Left hindlimb (tissue), 1 donor: ENCODE measurements at regions not wholly inside any gene's neighbourhood (a gene's known extent, or its start where the extent isn't known, plus 50 kb on each side); places are given as distances from the start of the nearest gene placed in this dataset.
"Not testable (repeated sequence)": the region's sequence is repeated elsewhere in the genome, so short reads cannot be mapped to it uniquely, and the experiment has no call there.

Experiments
- DNase-seq: peaks from one replicate; pipeline ENCODE4 v3.0.0-alpha.2; 2018

GRCh38 chr13:86426437-86426836 is 627.2 kb upstream of the SLITRK6 start:
- no peak for DNase-seq

DNA sequence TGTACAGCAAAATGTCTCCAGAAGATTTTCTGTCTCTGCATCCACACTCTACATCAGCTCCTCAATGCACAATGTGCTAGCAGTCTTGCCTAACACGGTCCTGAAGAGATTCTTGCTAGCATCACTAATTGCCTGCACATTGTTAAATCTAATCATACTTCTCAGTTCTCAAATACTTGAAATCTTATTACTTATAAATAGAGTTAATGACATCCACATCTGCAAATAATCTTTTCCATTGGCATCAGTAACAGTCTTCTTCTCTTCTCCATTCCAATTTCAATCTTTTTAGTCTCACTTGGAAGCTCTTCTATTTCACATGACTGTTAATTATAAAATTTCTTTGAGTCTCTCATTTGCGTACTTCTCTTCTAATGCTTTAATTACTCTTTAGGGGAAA is 630.5 kb upstream of the SLITRK6 start:
- no peak for DNase-seq

DNA sequence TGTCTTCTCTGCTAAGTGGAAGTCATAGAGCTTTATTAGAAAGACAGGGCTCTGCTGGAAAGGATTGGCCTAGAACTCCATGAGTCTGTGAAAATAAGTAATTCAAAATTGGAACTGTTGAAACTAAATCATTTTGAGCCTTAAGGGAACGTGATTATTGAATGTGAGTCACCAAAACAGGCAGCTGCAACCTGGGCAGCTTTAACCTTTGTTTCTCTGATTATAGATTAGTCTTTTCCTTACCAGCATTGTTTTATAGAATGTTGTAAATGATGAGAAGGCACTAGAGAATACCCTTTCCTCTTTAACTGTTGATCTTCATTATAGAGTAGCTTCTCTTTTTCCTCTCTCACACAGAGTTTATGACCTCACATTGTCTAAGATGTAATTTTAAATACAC is 638.8 kb upstream of the SLITRK6 start:
- DNase-seq, result no peak

- DNase-seq, result no peak
Observed at GRCh38 chr13:86445206-86445605, 646.0 kb upstream of the SLITRK6 start.

GRCh38 chr13:86445672-86446071 is 646.5 kb upstream of the SLITRK6 start:
- no peak for DNase-seq

- DNase-seq, result no peak
Observed at GRCh38 chr13:86446311-86446710, 647.1 kb upstream of the SLITRK6 start.

- DNase-seq, result no peak
Observed at GRCh38 chr13:86447479-86447878, 648.3 kb upstream of the SLITRK6 start.

GRCh38 chr13:86462011-86462410 is 662.8 kb upstream of the SLITRK6 start:
- no peak for DNase-seq

DNA sequence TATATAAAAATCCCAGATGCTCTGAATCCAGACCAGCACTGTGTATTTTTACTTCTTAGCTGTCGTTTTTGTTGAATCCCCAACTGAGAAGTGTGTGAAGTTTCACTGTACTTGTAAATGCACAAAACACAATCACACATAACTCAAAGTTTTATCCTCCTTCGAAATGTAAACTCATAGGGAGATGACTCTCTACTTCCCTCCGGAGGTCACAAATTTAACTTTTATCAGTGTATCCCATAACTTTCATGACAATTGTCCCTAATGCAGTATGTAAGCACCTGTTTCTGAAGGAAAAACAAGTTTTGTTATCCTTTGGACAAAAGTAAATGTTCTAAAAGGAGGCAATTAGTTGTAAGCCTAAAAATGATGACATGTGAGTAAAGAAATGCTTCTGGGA is 665.0 kb upstream of the SLITRK6 start:
- DNase-seq, result no peak

- no peak for DNase-seq
Observed at GRCh38 chr13:86474971-86475370, 675.8 kb upstream of the SLITRK6 start.

DNA sequence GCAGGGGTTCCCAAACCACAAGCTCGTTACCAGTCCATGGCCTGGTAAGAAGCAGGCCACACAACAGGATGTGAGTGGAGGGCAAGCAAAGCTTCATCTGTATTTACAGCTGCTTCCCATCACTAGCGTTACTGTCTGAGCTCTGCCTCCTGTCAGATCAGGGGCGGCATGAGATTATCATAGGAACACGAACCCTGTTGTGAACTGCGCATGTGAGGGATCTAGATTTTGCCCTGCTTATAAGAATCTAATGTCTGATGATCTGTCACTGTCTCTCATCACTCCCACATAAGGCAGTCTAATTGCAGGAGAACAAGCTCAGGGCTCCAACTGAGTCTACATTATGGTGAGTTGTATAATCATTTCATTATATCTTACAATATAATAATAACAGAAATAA is 677.4 kb upstream of the SLITRK6 start:
- no peak for DNase-seq

- DNase-seq, result no peak
Observed at GRCh38 chr13:86486582-86486981, 687.4 kb upstream of the SLITRK6 start.

DNA sequence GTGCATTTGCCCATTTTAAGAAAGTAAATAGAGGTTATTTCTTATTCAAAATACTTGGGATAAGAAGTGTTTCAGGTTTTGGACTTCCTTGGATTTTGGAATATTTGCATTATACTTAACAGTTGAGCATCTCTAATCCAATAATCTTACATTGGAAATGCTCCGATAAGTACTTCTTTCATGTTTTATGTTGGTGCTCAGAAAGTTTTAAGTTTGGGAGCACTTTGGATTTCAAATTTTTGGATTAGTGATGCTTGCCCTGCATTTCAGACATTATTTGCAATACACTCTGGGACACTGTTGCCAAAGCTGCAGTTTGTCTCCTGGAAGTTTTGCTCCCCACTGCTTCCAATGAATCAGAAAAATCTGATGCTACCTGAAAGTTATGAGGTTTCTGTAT is 691.9 kb upstream of the SLITRK6 start:
- DNase-seq, result no peak

DNA sequence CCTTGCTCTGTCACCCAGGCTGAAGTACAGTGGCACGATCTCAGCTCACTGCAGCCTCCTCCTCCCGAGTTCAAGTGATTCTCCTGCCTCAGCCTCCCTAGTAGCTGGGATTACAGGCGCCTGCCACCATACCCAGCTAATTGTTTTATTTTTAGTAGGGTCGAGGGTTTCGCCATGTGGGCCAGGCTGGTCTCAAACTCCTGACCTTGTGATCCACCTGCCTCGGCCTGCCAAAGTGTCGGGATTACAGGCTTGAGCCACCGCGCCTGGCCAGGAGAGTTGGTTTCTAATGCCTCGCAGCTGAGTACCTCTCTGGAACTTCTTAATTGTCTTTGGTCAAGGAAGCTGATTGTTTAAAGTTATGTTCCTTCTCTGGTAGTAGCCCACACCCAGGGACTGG is 702.7 kb upstream of the SLITRK6 start:
- DNase-seq, result not testable (repeated sequence)

- DNase-seq, result no peak
Observed at GRCh38 chr13:86510792-86511191, 711.6 kb upstream of the SLITRK6 start.

GRCh38 chr13:86541461-86541860 is 742.2 kb upstream of the SLITRK6 start:
- no peak for DNase-seq

GRCh38 chr13:86554066-86554465 is 754.8 kb upstream of the SLITRK6 start:
- DNase-seq, result no peak

- DNase-seq, result no peak
Observed at GRCh38 chr13:86559901-86560300, 760.7 kb upstream of the SLITRK6 start.

- DNase-seq, result no peak
Observed at GRCh38 chr13:86562866-86563265, 763.6 kb upstream of the SLITRK6 start.

- DNase-seq, result no peak
Observed at GRCh38 chr13:86563308-86563707, 764.1 kb upstream of the SLITRK6 start.

GRCh38 chr13:86567119-86567518 is 767.9 kb upstream of the SLITRK6 start:
- no peak for DNase-seq

DNA sequence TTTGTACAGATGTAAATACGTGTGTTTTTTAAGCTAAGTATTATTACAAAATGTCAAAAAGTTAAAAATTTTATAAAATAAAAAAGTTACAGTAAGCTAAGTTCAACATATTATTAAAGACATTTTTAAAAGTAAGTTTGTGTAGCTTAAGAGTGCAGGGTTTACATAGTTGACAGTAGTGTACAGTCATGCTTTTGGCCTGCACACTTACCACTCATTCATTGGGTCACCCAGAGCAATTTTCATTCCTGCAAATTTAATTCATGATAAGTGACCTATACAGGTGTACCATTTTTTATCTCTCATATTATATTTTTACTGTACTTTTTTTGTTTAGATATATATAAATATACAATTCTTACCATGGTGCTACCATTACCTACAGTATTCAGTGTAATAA is 769.9 kb upstream of the SLITRK6 start:
- no peak for DNase-seq

DNA sequence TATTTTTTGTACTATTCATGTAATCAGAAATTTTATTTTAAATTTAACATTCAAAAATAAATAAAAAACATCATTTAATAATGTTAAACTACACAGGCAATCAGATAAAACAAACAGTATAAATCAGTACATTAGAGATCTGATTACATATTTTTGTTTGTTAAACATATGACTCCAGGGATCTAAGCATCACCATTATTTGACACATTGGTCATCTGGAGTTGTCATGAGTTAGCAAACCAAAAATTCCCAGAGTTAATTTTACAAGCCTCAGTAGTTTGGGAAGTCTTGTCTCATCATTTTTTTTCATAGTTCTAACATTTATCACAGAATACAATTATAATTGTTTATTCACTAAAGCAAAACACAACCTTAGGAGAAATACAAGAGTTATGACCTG is 770.8 kb upstream of the SLITRK6 start:
- no peak for DNase-seq

DNA sequence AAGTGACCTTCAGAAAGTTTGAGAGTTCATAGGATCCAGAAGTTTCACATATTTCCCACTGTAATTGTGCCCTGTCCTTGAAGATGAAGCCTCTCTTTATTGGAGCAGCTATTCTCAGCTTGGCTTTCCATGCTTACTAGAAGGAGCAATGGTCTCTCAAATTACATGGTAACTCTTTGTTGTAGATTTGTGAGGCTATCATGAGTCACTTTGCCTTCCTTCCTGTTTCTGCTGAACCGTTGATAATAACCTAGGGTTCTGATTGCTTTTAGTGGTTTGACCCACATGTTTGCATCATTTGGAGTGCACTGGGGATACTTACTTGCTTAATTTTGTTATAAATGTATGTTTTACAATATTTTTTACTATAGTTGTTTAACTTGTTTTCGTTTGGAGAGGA is 772.9 kb upstream of the SLITRK6 start:
- DNase-seq, result no peak

- no peak for DNase-seq
Observed at GRCh38 chr13:86579662-86580061, 780.4 kb upstream of the SLITRK6 start.

DNA sequence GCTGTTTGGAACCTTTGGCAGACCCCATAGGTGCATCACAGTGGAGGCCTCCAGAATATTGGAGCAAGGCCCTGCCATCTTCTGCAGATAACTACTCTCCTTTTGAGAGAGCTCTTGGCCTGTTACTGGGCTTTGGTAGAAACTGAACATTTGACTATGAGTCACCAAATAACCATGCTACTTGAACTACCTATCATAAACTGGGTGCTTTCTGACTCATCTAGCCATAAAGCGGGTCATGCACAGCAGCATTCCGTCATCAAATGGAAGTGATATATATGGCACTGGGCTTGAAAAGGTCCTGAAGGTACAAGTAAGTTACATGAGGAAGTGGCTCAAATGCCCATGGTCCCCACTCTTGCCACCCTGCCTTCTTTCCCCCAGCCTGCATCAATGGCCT is 782.5 kb upstream of the SLITRK6 start:
- no peak for DNase-seq
